Inflammatory macrophage treated with lipopolysaccharide for 4 hours (primary cell): ENCODE measurements at regions not wholly inside any gene's neighbourhood (a gene's known extent, or its start where the extent isn't known, plus 50 kb on each side); places are given as distances from the start of the nearest gene placed in this dataset.
A peak's percentile ranks its signal among the peaks of the same experiment; 100 is the strongest.

Experiments used
- DNase-seq: peaks from one replicate; pipeline ENCODE4 v3.0.0-alpha.2; 2020

GRCh38 chr21:43347461-43348169 is 79.3 kb downstream of the SIK1 start:
- DNase-seq: no peak

- DNase-seq: no peak
Observed at GRCh38 chr21:43346551-43346950, 80.4 kb downstream of the SIK1 start.

- DNase-seq: peak; percentile 93
Observed at GRCh38 chr21:43345746-43346409, 81.1 kb downstream of the SIK1 start.

- DNase-seq: no peak
Observed at GRCh38 chr21:43345046-43345745, 81.7 kb downstream of the SIK1 start.

- no peak for DNase-seq
Observed at GRCh38 chr21:43343992-43344886, 82.7 kb downstream of the SIK1 start.

GRCh38 chr21:43343095-43343991 is 83.6 kb downstream of the SIK1 start:
- DNase-seq: no peak

GRCh38 chr21:43342301-43342881 is 84.5 kb downstream of the SIK1 start:
- DNase-seq: no peak

- no peak for DNase-seq
Observed at GRCh38 chr21:43341378-43342161, 85.4 kb downstream of the SIK1 start.

- no peak for DNase-seq
Observed at GRCh38 chr21:43340491-43341377, 86.2 kb downstream of the SIK1 start.

GRCh38 chr21:43339668-43340067 is 87.3 kb downstream of the SIK1 start:
- DNase-seq: no peak

- DNase-seq: no peak
Observed at GRCh38 chr21:43338951-43339350, 88.0 kb downstream of the SIK1 start.

- DNase-seq: no peak
Observed at GRCh38 chr21:43337901-43338655, 88.9 kb downstream of the SIK1 start.

GRCh38 chr21:43335119-43335518 is 91.8 kb downstream of the SIK1 start:
- DNase-seq: no peak

- no peak for DNase-seq
Observed at GRCh38 chr21:43334214-43334958, 92.5 kb downstream of the SIK1 start.

- peak; percentile 65 for DNase-seq
Observed at GRCh38 chr21:43333298-43334062, 93.5 kb downstream of the SIK1 start.

GRCh38 chr21:43332861-43333297 is 94.1 kb downstream of the SIK1 start:
- DNase-seq: no peak
